ENCODE measurements at regions not wholly inside any gene's neighbourhood (a gene's known extent, or its start where the extent isn't known, plus 50 kb on each side); places are given as distances from the start of the nearest gene placed in this dataset.

DNA sequence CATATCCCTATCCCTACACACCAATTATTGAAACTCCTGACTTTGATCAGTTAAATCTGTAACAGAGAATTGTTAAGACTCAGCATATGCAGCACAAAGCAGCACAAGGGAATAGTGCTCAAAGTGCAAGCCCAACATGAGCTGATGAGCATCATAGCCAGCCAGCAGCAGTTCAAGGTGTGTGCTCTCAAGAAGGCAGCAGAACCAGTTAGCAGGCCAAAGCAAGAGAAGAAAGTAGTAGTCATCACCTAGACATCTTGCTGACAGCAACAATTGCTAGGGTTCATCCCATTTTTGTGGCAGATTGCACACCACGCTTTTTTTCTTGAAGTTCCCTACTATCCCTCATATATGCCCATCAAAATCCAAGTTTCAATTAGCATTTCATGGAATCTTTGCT, 478.3 kb downstream of the COL11A1 start:
- H3K27ac ChIP-seq: no peak overlapping the region
- H3K36me3 ChIP-seq: no peaks in the 10 kb centered on the region
- TF ChIP-seq, protein P1, sequence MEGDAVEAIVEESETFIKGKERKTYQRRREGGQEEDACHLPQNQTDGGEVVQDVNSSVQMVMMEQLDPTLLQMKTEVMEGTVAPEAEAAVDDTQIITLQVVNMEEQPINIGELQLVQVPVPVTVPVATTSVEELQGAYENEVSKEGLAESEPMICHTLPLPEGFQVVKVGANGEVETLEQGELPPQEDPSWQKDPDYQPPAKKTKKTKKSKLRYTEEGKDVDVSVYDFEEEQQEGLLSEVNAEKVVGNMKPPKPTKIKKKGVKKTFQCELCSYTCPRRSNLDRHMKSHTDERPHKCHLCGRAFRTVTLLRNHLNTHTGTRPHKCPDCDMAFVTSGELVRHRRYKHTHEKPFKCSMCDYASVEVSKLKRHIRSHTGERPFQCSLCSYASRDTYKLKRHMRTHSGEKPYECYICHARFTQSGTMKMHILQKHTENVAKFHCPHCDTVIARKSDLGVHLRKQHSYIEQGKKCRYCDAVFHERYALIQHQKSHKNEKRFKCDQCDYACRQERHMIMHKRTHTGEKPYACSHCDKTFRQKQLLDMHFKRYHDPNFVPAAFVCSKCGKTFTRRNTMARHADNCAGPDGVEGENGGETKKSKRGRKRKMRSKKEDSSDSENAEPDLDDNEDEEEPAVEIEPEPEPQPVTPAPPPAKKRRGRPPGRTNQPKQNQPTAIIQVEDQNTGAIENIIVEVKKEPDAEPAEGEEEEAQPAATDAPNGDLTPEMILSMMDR (IDR thresholded peaks at IDR 0.05): no peak
- H3K27me3 ChIP-seq: no peaks in the 10 kb centered on the region
- no peak overlapping the region for H3K4me3 ChIP-seq
- H3K9me3 ChIP-seq: no peaks in the 10 kb centered on the region
- no peak for DNase-seq
- intact Hi-C loops (cut with DNase I; ENCODE audit: low total_unique reads): no loop called here
- no peaks in the 10 kb centered on the region for H3K4me1 ChIP-seq

DNA sequence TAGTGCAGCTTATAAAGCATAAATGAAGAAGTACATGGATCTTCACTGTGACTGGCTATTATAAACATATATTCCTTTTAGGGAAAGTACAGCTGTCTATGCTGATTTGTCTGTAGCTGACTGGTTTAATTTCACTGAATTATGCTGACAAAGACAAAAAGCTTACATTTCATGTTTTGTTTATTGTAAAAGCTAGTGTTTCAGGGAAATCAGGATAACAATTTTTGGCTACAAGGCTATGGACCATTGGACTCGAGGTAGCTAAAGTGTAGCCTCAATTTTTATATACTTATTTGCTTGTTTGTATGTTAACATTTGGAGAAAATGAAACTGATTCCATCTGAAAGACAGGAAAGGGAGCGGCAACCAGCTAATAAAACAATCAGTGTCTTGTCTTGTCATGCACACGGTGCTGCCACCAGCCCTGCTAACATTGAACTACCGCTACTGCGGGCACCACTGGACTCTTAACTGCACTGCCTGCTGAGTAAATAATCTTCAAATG, 480.2 kb downstream of the COL11A1 start:
- Histone ChIP-seq H3K4me1 (no peaks in the 10 kb centered on the region), H3K9me3 (no peaks in the 10 kb centered on the region), H3K27ac (no peak overlapping the region), H3K27me3 (no peaks in the 10 kb centered on the region), H3K4me3 (no peak overlapping the region), H3K36me3 (no peaks in the 10 kb centered on the region)
- TF ChIP-seq, protein P1 (IDR thresholded peaks at IDR 0.05): no peak
- no peak for DNase-seq
- intact Hi-C loops (cut with DNase I; ENCODE audit: low total_unique reads): no loop called here

DNA sequence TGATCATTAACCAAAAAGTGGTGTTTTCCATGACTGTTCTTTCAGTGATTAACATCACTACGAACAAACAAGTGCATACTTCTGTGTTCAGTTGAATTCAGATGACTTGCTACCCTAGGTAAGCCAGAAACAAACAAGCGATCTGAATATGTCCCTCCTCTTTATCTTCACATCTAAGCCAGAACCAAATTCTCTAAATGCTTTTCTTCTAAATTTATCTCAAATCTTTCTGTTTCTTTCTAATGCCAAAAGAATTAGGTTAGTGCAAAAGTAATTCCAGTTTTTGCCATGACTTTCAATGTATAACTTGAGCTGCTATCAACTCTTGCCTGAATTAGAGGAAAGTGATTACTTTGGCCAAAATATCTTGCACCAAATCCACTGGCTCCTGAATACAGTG, 481.2 kb downstream of the COL11A1 start:
- TF ChIP-seq, protein P1 (IDR thresholded peaks at IDR 0.05): no peak
- intact Hi-C loops (cut with DNase I; ENCODE audit: low total_unique reads): no loop called here

DNA sequence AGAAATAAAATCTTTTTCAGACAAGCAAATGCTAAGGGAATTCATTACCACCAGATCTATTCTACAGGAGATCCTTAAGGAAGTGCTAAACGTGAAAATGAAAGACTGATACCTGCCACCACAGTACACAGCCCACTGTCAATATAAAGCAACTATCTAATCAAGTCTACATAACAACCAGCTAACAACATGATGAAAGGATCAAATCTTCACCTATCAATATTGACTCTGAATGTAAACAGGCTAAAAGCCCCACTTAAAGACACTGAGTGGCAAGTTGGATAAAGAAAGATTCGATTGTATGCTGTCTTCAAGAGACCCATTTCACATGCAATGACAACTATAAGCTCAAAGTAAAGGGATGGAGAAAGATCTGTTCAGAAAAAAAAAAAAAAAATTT, 492.4 kb downstream of the COL11A1 start:
- Histone ChIP-seq H3K9me3 (no peaks in the 10 kb centered on the region), H3K36me3 (no peaks in the 10 kb centered on the region), H3K27me3 (no peaks in the 10 kb centered on the region), H3K4me1 (no peaks in the 10 kb centered on the region), H3K27ac (no peak overlapping the region), H3K4me3 (no peak overlapping the region)
- TF ChIP-seq, protein P1 (IDR thresholded peaks at IDR 0.05): no peak
- DNase-seq: no peak
- intact Hi-C loops (cut with DNase I; ENCODE audit: low total_unique reads): no loop called here

More for the DNA sequence above, 481.2 kb downstream of the COL11A1 start:
- no peak overlapping the region for H3K27ac ChIP-seq
- H3K9me3 ChIP-seq: no peaks in the 10 kb centered on the region
- H3K4me1 ChIP-seq: no peaks in the 10 kb centered on the region
- no peaks in the 10 kb centered on the region for H3K27me3 ChIP-seq
- no peak for DNase-seq
- no peak overlapping the region for H3K4me3 ChIP-seq
- H3K36me3 ChIP-seq: no peaks in the 10 kb centered on the region

DNA sequence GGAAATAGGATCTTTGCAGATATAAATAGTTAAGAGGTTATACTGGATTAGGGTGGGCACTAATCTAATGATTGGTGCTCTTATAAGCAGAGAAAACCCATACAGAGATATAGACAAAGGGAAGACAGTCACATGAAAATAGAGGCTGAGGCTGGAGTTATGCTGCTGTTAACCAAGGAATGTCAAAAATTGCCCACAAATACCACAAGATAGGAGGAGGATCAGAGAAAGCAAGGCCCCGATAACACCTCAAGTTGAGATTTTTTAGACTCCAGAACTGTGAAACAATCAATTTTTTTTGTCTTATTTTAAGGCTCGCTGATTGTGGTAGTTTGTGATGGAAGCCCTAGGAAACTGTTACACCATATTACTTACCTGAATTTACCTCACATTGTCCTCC, 513.2 kb downstream of the COL11A1 start:
- Histone ChIP-seq H3K36me3 (no peaks in the 10 kb centered on the region), H3K27me3 (no peaks in the 10 kb centered on the region), H3K4me1 (no peaks in the 10 kb centered on the region), H3K9me3 (no peaks in the 10 kb centered on the region), H3K27ac (no peak overlapping the region), H3K4me3 (no peak overlapping the region)
- no peak for DNase-seq
- TF ChIP-seq, protein P1 (IDR thresholded peaks at IDR 0.05): no peak
- intact Hi-C loops (cut with DNase I; ENCODE audit: low total_unique reads): no loop called here

DNA sequence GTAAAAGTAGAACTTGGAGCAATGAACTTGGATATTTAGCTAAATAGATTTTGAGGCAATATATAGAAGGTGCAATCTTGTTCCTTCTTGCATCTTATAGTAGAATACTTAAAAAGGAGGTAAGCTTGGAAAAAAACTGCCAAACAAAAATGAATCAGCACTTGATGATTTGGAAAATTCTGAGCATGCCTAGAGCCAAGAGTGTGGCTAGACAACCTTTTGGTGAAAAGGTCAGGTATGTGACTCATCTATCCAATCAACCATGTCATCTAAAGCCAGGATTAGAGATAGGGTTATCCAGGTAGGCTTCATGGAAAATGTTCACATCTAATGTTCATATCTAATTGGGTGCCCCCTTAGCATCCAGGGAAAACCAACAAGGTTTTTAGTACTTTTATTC, 515.0 kb downstream of the COL11A1 start:
- intact Hi-C loops (cut with DNase I; ENCODE audit: low total_unique reads): no loop called here
- H3K36me3 ChIP-seq: no peaks in the 10 kb centered on the region
- H3K9me3 ChIP-seq: no peaks in the 10 kb centered on the region
- H3K4me3 ChIP-seq: no peak overlapping the region
- H3K27me3 ChIP-seq: no peaks in the 10 kb centered on the region
- TF ChIP-seq, protein P1 (IDR thresholded peaks at IDR 0.05): no peak
- H3K27ac ChIP-seq: no peak overlapping the region
- H3K4me1 ChIP-seq: no peaks in the 10 kb centered on the region
- no peak for DNase-seq
